ENCODE measurements at regions not wholly inside any gene's neighbourhood (a gene's known extent, or its start where the extent isn't known, plus 50 kb on each side); places are given as distances from the start of the nearest gene placed in this dataset.

DNA sequence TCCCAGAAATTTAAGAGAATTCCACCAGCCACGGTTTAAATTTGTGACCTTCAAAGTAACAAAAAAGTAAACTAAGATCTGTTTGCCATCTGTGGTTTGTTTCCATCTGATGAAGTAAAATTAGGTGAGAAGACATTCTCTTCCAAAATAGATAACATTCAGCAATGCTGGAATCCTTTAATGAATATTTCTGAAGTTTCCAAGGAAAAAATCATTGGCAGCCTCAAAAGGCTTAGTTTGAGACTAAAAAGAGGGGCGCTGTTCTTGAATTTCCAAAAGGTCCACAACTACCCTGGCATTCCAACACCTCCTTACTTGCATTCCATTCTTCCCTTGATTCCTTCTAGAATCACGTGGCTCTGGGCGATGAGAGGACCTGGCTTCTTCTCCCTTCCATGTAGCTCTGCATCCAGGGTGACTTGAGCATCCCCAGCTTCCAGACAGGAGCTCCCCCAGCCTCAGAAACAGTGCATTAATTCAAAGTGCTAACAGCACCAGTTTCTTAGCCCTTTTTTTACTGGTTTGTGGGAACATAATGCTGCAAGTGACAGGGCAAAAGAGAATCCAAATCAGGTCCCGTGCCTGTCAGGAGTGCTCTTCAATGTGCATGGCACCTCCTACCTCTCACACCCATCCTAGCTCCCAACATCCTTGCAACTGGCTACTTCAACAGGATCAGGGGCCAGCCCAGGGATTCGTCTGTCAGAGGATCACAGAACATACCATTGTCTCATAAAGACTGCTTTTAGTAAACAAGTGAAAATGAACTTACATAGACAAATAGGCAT lies 191.5 kb upstream of the S1PR3 start:
- DNase-seq = no peak

DNA sequence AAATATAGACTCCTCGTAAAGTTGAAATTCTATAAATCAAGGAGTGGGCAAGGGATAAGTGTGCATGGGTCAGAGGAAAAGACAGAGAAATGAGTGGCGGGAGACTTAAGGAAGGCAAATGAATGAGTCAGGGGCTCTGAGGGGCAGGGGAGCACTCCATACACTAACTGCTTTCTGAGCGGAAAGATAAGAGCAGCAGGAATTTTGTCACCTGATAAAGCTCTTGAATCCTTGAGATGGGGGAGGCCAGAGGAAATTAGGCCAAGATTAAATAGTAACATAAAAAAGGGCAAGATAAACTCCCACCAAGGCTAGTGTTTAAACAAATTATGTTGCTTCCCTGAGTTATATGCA lies 191.0 kb upstream of the S1PR3 start:
- DNase-seq = no peak

DNA sequence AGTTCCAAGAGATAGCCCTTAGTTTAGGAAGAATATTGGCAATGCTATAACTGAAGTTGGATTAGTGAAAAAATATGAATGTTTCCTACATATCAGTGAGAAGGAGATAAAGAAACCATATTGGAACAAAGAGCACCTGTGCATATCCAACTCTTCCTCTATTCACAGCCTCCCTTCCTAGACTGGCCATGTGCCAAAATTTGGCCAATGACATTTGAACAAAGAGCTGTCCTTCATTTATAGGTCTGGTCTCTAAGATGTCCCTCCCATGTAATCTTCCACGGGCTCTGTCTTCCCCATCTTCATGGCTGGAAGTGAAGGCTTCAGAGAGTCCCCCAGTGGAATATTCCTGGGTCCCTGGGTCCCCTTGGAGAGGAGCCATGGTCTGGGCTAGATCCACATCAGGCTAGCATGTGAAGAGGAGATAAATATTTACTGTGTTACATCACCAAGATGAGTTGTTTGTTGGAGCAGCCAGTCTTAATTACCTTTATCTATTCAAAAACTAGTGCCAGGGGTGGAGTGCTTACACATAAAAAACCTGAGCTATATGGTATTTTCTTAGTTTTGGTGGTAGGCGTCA lies 190.0 kb upstream of the S1PR3 start:
- DNase-seq = no peak

DNA sequence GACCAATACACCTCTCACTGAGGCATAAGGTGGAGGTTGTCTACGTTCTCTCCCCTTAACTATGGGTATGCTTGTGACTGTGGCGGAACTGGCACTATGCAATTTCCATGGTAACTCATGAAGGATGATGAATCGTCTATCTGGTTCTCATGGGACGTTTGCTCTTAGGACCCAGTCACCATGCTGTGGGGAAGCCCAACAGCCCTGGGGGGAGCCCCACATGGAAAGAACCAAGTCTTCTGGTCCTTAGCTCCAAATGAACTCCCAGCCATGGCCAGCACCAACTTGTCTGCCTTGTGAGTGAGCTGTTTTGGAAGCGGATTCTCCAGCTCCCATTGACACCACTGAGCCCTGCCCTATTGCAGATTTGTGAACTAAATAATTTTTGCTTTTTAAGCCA lies 188.7 kb upstream of the S1PR3 start:
- no peak for DNase-seq

DNA sequence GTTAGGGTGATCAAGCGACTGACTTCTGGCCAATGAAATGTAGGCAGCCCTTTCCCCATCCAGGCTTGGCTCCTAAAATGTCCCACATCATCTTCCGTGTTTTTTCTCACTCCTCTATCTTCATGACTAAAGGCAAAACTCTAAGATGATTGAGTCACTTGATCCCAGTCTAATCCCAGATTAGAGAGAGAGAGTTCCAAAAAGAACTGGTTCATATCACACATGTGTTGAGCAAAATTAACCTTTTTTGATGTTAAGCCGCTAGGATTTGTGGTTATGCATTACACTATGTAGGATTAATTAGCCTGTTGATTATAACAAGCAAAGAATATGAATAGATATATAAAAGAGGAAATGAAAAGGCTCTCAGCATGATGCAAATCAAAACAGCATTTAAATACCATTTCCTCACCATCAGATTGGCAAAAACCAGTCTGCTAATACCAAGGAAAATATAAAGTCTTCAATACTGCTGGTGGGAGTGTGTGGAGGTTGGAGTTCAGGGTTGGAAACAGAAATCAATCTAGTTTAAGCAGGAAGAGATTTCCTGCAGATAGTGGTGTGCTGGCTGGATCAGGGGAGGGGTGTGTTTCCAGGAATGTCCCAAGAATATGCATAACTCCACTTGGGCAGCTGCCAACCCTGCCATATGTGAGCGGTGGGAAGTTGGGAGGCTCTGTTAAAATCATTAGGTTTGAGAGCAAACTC lies 187.6 kb upstream of the S1PR3 start:
- no peak for DNase-seq

DNA sequence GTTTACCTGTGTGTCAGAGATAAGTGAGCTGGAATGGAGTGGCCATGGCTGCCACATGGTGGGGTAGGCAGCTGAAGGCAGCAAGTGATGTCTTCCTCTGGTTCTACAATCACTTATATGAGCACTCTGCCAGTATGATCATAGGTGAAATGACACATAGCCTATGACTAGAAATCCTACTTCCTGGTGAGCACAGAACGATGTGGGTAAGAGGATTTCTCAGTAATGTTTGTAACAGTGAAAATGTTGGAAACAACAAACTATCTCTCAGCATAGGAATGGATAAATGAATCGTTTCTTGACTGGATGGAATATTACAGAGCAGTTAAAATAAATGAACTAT lies 187.0 kb upstream of the S1PR3 start:
- no peak for DNase-seq

DNA sequence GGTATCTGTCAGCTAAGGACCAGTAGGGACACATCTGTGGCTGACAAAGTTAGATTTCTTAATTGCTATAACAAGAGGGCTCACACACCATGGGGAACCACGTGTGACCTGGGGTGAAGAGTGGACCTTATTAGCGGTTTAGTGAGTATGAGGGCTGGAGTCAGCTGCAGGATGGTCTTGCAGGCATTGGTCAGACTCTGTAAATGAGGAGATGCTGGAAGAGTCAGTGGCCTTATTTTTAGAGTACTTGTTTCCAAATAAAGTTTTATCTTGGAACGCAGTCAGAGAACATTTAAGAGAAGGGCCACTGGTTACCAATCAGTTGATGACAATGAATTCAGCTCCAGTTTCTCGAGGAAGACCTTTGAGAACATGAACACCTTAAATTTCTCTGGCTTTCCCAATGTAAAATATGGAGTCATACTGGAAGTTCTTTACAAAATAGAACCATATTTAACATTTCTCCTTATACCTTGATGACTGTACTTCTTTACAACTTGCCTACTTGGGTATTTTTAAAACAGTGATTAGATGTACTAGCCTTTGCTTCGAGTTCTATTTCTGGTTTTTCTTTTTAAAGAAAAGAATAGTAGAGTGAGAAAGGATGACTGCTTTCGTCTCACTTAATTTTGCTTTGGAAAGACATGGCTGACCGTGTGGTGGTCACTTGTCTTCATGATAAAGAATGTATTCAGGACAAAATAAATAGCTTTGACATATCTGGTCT lies 185.9 kb upstream of the S1PR3 start:
- no peak for DNase-seq

DNA sequence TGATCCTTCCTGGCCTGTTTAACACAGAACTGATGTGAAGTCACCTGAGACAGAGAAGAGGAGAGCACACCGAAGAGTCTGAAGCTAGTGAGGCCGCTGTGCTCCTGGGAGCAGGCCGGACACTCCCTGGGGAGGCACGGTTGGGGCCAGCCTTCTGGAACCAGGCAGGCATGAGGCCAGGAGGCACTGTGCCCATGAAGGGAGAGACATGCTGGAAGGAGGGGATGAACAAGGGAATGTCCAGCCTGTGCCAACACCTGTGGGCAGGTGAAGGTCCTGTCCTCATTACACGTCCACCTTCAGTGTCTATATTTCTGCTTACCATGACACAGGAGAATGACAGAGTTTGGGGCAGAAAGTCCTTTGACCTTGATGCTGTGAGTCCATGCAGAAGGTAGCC lies 183.8 kb upstream of the S1PR3 start:
- DNase-seq = no peak

DNA sequence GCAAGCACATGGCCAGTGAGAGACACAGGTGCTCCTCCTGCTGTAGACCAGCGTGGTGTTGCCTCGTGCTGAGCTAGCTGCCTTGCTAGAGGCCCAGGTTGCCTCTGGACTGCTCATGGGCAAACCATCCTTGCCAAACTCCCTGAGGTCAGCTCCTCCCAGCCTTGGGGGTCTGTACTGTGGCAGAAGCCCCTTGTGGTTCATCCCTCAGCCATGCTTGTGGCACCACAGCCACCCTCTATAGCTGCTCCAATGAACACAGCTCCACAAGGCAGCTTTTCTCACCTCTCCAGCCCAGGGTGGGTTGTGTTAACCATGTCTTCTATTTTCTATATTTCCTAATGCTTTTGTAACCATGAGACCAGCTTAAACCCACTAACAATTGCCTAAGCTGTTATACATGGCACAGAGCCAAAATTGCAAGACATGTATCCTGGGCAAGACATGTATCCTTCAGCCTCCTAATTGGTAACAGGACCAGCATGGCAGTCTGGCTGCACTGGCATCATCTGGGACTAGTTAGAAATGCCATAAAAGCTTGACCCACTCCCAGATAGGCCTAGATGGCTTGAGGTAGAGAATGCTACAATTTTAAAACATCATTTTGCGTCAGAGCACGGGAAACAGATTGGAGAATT lies 183.1 kb upstream of the S1PR3 start:
- DNase-seq = no peak

DNA sequence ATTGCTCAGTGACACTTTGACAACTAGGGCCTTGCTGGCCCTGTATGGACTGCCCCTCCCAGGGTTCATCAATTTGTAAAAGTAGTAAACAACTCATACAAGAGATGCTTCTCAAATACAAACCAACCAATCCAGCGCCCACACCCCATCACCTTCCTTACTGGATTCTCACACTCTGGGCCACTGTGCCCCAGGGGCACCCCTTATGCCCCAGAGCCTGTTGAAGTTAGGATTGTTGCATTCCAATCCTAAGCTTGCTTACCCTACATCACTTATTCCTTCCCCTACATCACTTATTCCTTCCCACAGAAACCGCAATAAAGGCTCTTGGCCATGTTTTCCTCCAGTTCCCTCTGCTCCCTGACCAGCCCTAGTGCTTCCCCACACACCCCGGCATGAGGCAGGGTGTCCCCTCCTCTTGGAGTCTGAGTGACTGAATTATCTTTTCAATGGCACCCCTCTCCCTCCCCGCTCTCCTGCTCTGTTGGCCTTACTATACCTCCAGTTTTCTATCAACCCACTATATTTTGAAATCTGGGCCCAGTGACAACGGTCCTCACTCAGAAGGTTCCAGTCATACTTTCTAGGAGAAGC lies 182.4 kb upstream of the S1PR3 start:
- DNase-seq = no peak

DNA sequence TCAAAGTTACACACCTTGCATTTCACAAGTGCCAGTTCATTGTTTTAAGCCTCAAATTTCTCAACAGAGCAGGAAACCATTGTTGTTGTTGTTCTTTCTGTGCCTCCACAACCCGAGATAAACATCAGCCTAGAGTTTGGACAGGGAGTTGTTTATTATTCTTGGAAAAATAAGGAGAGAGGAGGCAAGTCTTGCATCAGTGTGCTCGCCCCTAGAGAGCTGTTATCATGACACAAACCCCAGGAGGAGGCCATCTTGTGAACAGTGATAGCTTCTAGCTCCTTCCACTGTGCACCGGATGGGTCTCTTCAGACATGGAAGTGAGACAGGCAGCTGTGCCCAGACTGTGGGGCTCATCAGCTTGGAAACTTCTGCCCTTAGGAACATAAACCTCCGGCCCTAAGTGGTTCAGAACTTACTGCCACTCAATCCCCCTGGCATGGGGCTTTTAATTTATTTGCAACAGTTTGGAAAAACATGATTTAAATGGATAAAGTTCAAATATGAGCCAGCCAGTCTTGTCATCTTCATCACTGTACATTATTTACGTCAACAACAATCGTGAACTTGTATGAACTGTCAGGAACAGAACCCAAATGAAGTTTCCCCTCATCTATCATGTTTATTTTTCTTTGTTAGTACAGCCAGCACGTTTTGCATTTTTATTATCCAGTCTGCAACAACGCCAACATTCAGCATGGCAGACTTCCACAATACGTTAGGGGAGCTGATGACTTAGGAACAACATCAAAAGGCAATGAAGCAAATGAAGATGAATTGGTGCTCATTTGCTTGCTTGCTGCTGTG lies 181.7 kb upstream of the S1PR3 start:
- DNase-seq = no peak

DNA sequence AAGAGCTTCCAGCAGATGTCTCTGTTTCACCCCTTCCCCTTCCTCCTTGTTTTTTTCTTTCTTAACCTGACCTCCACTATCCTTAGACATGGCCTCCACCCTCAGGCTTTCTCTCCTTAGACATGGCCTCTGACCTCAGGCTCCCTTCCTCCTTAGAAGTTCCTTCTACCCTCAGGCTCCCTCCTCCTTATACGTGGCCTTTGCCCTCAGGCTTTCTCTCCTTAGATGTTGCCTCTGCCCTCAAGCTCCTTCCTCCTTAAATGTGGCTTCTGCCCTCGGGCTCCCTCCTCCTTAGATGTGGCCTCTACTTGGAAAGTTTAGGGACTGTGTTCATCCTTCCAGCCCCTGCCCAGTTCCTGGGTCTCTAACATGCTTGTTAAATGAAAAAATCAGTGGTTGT lies 180.4 kb upstream of the S1PR3 start:
- DNase-seq = no peak

DNA sequence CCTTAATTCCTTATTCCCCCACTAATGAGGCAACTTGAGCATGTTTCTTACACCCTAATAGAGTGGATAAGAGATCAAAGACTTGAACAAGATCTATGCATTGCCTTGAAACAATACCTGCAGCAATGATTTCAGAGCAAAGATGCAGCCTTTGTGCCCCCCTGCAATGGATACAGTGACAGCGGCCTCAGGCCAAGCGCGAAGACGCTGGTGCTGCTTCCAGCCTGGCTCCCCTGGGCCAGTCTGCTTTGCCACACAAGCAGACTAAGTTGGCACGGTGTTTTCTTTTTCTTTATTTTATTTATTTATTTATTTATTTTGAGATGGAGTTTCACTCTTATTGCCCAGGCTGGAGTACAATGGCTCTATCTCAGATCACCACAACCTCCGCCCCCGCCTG lies 179.8 kb upstream of the S1PR3 start:
- no peak for DNase-seq

DNA sequence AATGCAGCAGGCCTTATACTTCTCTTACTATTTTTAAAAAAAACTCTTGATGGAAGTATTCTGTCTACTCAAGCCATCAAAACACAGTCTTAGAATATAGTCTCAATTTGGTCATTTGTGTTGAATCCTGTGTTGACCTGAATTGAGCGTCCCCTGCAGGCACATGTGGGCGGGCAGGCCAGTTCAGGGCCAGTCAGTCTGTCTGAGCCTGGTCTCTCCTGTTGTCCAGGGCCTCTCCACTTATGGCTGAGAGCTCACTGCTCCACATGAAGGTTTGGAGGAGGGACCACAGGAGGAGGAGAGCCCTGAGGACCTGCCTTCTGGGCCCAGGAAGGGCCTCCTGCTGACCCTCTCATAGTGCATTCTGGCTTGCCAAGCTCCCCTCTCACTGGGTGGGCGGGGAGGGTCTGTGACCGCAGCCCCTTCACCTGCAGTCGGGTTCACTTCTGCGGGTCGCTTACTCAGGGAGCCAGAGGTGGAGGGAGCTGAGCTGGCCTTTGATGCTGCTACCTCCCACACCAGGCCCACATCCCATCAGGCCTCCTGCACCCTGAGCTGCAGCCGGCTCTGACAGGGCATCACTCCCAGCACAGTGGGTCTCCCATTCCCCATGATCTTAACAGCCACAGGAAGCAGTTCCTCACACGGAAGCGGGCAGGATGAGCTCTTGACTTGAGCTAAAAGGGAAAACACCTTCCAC lies 178.2 kb upstream of the S1PR3 start:
- no peak for DNase-seq

DNA sequence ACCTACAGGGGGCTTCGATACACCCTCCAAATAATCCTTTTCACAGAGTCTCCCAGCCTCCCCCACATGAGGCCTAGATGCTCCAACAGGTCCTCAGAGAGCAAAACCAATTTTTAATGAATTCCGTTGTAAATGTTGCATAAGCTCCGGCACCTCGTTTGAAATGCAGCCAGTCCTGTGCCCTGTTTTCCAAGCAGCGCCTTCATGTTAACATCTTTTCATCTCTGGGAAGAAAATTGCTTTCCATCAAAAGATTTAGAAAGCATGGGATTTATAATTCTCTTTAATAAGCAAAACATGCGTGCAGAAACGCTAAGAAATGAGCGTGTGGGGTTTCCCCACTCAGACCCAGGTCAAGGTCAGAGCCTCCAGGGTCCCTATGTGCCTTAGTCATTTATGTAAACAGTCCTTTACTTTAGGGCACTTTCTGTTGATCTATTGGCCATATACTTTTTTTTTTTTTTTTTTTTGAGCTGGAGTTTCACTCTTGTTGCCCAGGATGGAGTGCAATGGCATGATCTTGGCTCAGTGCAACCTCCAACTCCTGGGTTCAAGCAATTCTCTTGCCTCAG lies 177.5 kb upstream of the S1PR3 start:
- DNase-seq = no peak

DNA sequence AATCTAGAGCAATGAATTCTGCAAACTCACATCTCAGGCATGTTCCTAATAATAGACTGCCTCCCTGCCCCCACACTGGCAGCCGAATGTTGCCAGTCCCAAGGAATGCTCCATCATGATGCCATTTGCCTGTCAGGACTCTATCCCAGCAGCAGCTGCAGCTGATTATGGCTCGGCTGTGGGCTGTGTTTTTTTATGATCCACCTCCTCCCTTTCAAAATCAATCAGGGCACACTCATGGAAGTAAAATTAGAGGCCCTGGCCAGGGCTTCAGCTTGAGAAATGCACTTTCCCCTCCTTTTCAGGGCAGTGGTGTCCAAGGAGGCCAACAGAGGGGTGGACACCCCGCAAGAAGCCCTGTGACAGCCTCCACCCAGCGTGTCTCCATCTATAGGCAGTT lies 176.7 kb upstream of the S1PR3 start:
- no peak for DNase-seq

DNA sequence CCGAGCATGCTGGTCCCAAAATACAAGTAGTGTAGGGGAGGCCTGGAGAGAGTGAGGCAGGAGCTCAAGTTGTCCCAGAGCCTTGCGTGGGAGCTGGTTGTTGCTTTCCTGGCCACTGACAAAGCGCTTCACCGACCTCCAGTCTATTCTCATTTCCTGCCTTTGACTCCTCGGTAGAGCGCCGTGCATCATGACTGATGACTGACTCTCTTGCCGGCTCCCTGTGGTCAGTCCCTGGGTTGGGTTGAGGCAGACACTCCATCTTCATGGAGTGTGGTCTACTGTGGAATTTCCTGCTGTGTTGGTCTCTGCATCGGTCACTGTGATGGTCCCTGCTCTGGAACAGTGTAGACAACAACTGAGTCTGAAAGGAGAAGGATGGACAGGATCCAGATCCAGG lies 175.1 kb upstream of the S1PR3 start:
- no peak for DNase-seq

DNA sequence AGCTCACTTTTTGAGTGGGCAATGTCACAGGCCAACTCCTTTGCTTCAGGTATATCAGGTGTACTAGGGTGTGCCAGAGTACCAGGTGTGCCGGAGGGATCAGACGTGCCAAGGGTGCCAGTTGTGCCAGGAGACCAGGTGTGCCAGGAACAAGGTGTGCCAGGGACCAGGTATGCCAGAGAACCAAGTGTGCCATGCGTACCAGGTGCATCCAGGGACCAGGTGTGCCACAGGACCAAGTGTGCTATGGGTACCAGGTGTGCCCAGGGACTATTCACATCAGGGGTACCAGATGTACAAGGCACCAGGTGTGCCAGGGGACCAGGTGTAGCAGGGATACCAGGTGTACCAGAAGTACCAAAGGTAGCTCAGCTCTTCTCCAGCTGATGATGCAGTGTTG lies 174.7 kb upstream of the S1PR3 start:
- no peak for DNase-seq

DNA sequence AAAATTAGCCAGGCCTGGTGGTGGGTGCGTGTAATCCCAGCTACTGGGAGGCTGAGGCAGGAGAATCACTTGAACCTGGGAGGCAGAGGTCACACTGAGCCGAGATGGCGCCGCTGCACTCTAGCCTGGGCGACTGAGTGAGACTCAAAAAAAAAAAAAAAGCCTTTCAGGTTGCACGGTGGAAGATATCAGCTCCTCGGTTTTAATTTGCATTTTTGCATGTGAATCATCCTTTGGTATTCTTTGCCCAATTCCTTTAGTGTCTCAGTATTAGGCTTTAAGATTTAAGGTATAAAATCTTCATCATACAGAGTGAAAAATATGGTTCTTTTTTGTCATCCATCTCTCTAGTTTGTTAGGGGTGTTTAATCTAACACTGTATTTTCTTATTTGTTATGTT lies 173.6 kb upstream of the S1PR3 start:
- no peak for DNase-seq

DNA sequence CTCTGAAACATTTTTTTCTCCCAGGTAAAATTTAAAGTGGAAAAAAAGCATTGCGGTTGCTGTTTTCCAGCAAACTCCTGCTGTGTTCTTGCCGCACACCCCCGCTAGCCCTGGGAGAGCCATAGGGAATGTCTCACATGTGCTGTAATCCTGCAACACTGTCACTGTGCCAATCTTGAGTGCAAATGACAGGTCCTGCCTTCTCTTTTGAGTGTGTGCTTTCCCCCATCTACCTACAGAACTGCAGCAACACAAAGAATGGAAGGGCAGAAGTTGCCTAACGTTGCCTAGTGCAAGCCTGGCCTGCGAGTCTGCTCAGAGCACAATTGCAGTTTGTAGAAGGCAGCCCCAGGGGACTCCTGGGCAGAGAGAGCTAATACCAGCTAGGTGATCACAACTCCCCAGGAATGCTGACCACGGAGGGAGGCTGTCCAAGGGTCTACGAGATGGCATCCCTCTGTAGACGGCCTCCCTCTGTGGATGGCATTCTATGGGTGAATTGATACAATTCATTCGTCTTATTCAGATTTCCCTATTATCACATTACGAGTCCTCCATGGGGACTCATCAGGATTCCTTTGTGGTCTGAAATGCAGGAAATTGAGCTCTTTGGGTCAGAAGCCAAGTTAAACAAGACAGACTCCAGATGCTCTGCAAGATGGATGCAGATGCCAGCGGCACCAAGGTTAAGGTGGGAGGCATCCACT lies 172.6 kb upstream of the S1PR3 start:
- DNase-seq = no peak
